Suprapubic skin (tissue), 4 donors: ENCODE measurements at regions not wholly inside any gene's neighbourhood (a gene's known extent, or its start where the extent isn't known, plus 50 kb on each side); places are given as distances from the start of the nearest gene placed in this dataset.

Experiments
- DNase-seq, 2 donors: peaks; one replicate each; pipeline ENCODE4 v3.0.0-alpha.2; 2019; ENCODE audit warnings: low spot score in 2 of 2
- H3K27ac ChIP-seq: fragments of 200-600 bp; sonication (generic); one replicate; pipeline ENCODE4 v1.5.1; 2019
- H3K27me3 ChIP-seq: fragments of 200-600 bp; sonication (generic); one replicate; pipeline ENCODE4 v1.5.1; 2019
- H3K36me3 ChIP-seq: fragments of 200-600 bp; sonication (generic); one replicate; pipeline ENCODE4 v1.5.1; 2019
- H3K4me1 ChIP-seq: fragments of 200-600 bp; sonication (generic); one replicate; pipeline ENCODE4 v1.5.1; 2019
- H3K4me3 ChIP-seq: fragments of 200-600 bp; sonication (generic); one replicate; pipeline ENCODE4 v1.5.1; 2019; ENCODE audit warnings: mild to moderate bottlenecking
- H3K9me3 ChIP-seq: fragments of 200-600 bp; sonication (generic); one replicate; pipeline ENCODE4 v1.5.1; 2019
- EP300 ChIP-seq: sonication (generic); formaldehyde crosslinking; IDR thresholded peaks from one replicate; pipeline ENCODE4 v1.6.1; 2017; ENCODE audit warnings: antibody characterized with exemption
- POLR2A ChIP-seq, 2 donors: fragments of 450-650 bp; IDR thresholded peaks; one replicate each; pipeline ENCODE4 v1.6.1; 2017; ENCODE audit warnings: antibody characterized with exemption in 2 of 2, mild to moderate bottlenecking in 2 of 2, moderate library complexity in 2 of 2
- POLR2AphosphoS5 ChIP-seq, 3 donors: sonication (generic); formaldehyde crosslinking; IDR thresholded peaks; one replicate each; pipeline ENCODE4 v1.6.1; 2017; ENCODE audit warnings: antibody characterized with exemption in 3 of 3
- WGBS: methylation state at CpG from one replicate; pipeline ENCODE4 v1.1.5; 2018; 5-methylcytosine and 5-hydroxymethylcytosine counted together
- TF ChIP-seq, protein P1 (sequence below), 2 donors: fragments of 200-600 bp in 1 of 2; fragments of 450-650 bp in 1 of 2; sonication (generic) in 1 of 2; IDR thresholded peaks; one replicate each; pipeline ENCODE4 v1.5.1; 2016 to 2019; ENCODE audit warnings: antibody characterized with exemption in 2 of 2, mild to moderate bottlenecking in 1 of 2, moderate library complexity in 1 of 2

GRCh38 chr18:57301573-57302559 lies 50.5 kb upstream of the ST8SIA3 start:
- H3K4me1 ChIP-seq, result no peaks in the 10 kb centered on the region
- no peak overlapping the region for H3K4me3 ChIP-seq
- no peaks in the 10 kb centered on the region for H3K9me3 ChIP-seq
- 39% methylated on average over 10 of the region's 11 CpGs for WGBS
- H3K27ac ChIP-seq, result no peak overlapping the region
- no peak for DNase-seq
- TF ChIP-seq, protein P1, sequence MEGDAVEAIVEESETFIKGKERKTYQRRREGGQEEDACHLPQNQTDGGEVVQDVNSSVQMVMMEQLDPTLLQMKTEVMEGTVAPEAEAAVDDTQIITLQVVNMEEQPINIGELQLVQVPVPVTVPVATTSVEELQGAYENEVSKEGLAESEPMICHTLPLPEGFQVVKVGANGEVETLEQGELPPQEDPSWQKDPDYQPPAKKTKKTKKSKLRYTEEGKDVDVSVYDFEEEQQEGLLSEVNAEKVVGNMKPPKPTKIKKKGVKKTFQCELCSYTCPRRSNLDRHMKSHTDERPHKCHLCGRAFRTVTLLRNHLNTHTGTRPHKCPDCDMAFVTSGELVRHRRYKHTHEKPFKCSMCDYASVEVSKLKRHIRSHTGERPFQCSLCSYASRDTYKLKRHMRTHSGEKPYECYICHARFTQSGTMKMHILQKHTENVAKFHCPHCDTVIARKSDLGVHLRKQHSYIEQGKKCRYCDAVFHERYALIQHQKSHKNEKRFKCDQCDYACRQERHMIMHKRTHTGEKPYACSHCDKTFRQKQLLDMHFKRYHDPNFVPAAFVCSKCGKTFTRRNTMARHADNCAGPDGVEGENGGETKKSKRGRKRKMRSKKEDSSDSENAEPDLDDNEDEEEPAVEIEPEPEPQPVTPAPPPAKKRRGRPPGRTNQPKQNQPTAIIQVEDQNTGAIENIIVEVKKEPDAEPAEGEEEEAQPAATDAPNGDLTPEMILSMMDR (IDR thresholded peaks at IDR 0.05), result no peak
- TF ChIP-seq EP300 (no peak), POLR2AphosphoS5 (IDR thresholded peaks at IDR 0.05) (no peak), POLR2A (IDR thresholded peaks at IDR 0.05) (no peak)
- H3K27me3 ChIP-seq, result peaks cover 7% of the 10 kb centered on the region
- no peaks in the 10 kb centered on the region for H3K36me3 ChIP-seq
